CD4-positive, alpha-beta T cell (primary cell): ENCODE measurements at regions not wholly inside any gene's neighbourhood (a gene's known extent, or its start where the extent isn't known, plus 50 kb on each side); places are given as distances from the start of the nearest gene placed in this dataset.

Experiments used
- ATAC-seq: fragments of 200-7000 bp; cut with Tn5 transposase; one replicate; pipeline ENCODE4 v1.10.0; 2022; ENCODE audit warnings: mild to moderate bottlenecking; ENCODE audit not compliant: poor library complexity
- CTCF ChIA-PET: fragments of 350-600 bp; sonication (Branson Sonifier 250); formaldehyde crosslinking; loops from one replicate; lab custom pipeline; 2021; ENCODE audit warnings: antibody characterized with exemption, inconsistent platforms; lab: Charles Lee
- POLR2A ChIA-PET: fragments of 350-600 bp; sonication (Branson Sonifier 250); formaldehyde crosslinking; loops from one replicate; lab custom pipeline; 2021; ENCODE audit warnings: antibody characterized with exemption, inconsistent platforms; lab: Charles Lee
- DNase-seq, 14 experiments: peaks; one replicate each; pipeline ENCODE4 v3.0.0-alpha.2; 2013 to 2020; ENCODE audit warnings: mixed read lengths in 2 of 14
- H3K27ac ChIP-seq, 2 donors: one replicate each; pipeline versions ENCODE4 v1.5.1 to v1.7.0; 2013; ENCODE audit warnings: low read length in 2 of 2, low read depth in 1 of 2, mild to moderate bottlenecking in 1 of 2
- H3K27me3 ChIP-seq, 2 experiments: 1 replicate in 1 of 2; 2 replicates in 1 of 2; pipeline versions ENCODE4 v1.6.1 to v1.7.0; 2013; ENCODE audit warnings: low read length in 2 of 2, control low read depth in 1 of 2, mild to moderate bottlenecking in 1 of 2, moderate library complexity in 1 of 2; ENCODE audit not compliant: insufficient read depth in 2 of 2, control insufficient read depth in 1 of 2
- H3K36me3 ChIP-seq: one replicate; pipeline ENCODE4 v1.6.1; 2013; ENCODE audit warnings: low read length, control low read depth; ENCODE audit not compliant: insufficient read depth
- H3K4me1 ChIP-seq: one replicate; pipeline ENCODE4 v1.6.1; 2013; ENCODE audit warnings: low read length, control low read depth; ENCODE audit not compliant: insufficient read depth
- H3K4me3 ChIP-seq: one replicate; pipeline ENCODE4 v1.5.1; 2013; ENCODE audit warnings: mild to moderate bottlenecking, low read length, moderate library complexity
- H3K9me3 ChIP-seq, 2 experiments: 1 replicate in 1 of 2; 2 replicates in 1 of 2; pipeline versions ENCODE4 v1.6.1 to v1.7.0; 2013; ENCODE audit warnings: low read length in 2 of 2, mild to moderate bottlenecking in 2 of 2, control low read depth in 1 of 2, moderate library complexity in 1 of 2; ENCODE audit not compliant: control insufficient read depth in 1 of 2, insufficient read depth in 1 of 2
- H3K27ac Mint-ChIP-seq: one replicate; pipeline ENCODE4 v1.8.0; 2020; ENCODE audit warnings: mixed read lengths
- H3K27me3 Mint-ChIP-seq: one replicate; pipeline ENCODE4 v1.8.0; 2021; ENCODE audit warnings: mixed read lengths
- H3K36me3 Mint-ChIP-seq: one replicate; pipeline ENCODE4 v1.8.0; 2021; ENCODE audit warnings: low read depth, mixed read lengths
- H3K4me1 Mint-ChIP-seq: one replicate; pipeline ENCODE4 v1.8.0; 2021; ENCODE audit warnings: low read depth, mixed read lengths
- H3K4me3 Mint-ChIP-seq: one replicate; pipeline ENCODE4 v1.8.0; 2020; ENCODE audit warnings: mild to moderate bottlenecking, mixed read lengths
- H3K9me3 Mint-ChIP-seq: one replicate; pipeline ENCODE4 v1.8.0; 2020; ENCODE audit warnings: mixed read lengths
- CTCF ChIP-seq: fragments of 200-600 bp; IDR thresholded peaks from one replicate; pipeline ENCODE4 v1.8.0; 2022; ENCODE audit warnings: antibody characterized with exemption, mild to moderate bottlenecking
- intact Hi-C, 2 experiments: fragments of 100-400 bp; cut with DNase I in 1 of 2; cut with micrococcal nuclease in 1 of 2; formaldehyde crosslinking; loops; one replicate each; pipeline versions ENCODE4 v1.15.1 to v1.9.0; 2023 to 2025; cut with DNase I, micrococcal nuclease

GRCh38 chr3:174720717-174721116 is 138.4 kb upstream of the NAALADL2 start:
- Histone ChIP-seq H3K4me1 (no peaks in the 10 kb centered on the region), H3K36me3 (no peaks in the 10 kb centered on the region), H3K4me3 (no peak overlapping the region), H3K9me3 (peaks cover 0 to 7% of the 10 kb centered on the region in 2 experiments), H3K27me3 (no peaks in the 10 kb centered on the region), H3K27ac (no peak overlapping the region)
- no peak overlapping the region for H3K4me3 Mint-ChIP-seq
- ChIA-PET CTCF (no interaction called here), POLR2A (no interaction called here)
- ATAC-seq, result no peak
- DNase-seq, result no peak
- no peaks in the 10 kb centered on the region for H3K27me3 Mint-ChIP-seq
- TF ChIP-seq CTCF, result no peak
- intact Hi-C loops, result no loop called here
- H3K4me1 Mint-ChIP-seq, result no peaks in the 10 kb centered on the region
- H3K27ac Mint-ChIP-seq, result no peak overlapping the region
- H3K9me3 Mint-ChIP-seq, result no peaks in the 10 kb centered on the region
- no peaks in the 10 kb centered on the region for H3K36me3 Mint-ChIP-seq

GRCh38 chr3:174725303-174725702 is 133.8 kb upstream of the NAALADL2 start:
- intact Hi-C loops, result no loop called here
- no peaks in the 10 kb centered on the region for H3K4me1 Mint-ChIP-seq
- no peak for TF ChIP-seq CTCF
- no peaks in the 10 kb centered on the region for H3K27me3 Mint-ChIP-seq
- Histone ChIP-seq H3K9me3 (peaks cover 7% of the 10 kb centered on the region in 2 experiments), H3K4me3 (no peak overlapping the region), H3K36me3 (no peaks in the 10 kb centered on the region), H3K27ac (no peak overlapping the region), H3K27me3 (no peaks in the 10 kb centered on the region), H3K4me1 (no peaks in the 10 kb centered on the region)
- H3K27ac Mint-ChIP-seq, result no peak overlapping the region
- CTCF ChIA-PET, result no interaction called here
- POLR2A ChIA-PET, result no interaction called here
- ATAC-seq, result no peak
- peaks cover 4% of the 10 kb centered on the region for H3K9me3 Mint-ChIP-seq
- no peaks in the 10 kb centered on the region for H3K36me3 Mint-ChIP-seq
- DNase-seq, result no peak
- H3K4me3 Mint-ChIP-seq, result no peak overlapping the region

- H3K4me3 Mint-ChIP-seq, result no peak overlapping the region
- H3K4me3 ChIP-seq, result no peak overlapping the region
- no peak overlapping the region for H3K27ac Mint-ChIP-seq
- DNase-seq (no peak), ATAC-seq (no peak)
- H3K27ac ChIP-seq, result no peak overlapping the region
- TF ChIP-seq CTCF, result no peak
- no peaks in the 10 kb centered on the region for H3K27me3 Mint-ChIP-seq
- H3K27me3 ChIP-seq, result no peaks in the 10 kb centered on the region
- intact Hi-C loops, result loop anchor here in 1 of 2 experiments (5.0 kb wide), 1 partner anchor 206 kb away; no protein-coding TSS in a partner anchor
- H3K9me3 ChIP-seq, result peaks cover 0 to 14% of the 10 kb centered on the region in 2 experiments
- H3K9me3 Mint-ChIP-seq, result peaks cover 3% of the 10 kb centered on the region
- ChIA-PET POLR2A (no interaction called here), CTCF (no interaction called here)
- no peaks in the 10 kb centered on the region for H3K4me1 Mint-ChIP-seq
- H3K36me3 ChIP-seq, result no peaks in the 10 kb centered on the region
- H3K36me3 Mint-ChIP-seq, result no peaks in the 10 kb centered on the region
- H3K4me1 ChIP-seq, result no peaks in the 10 kb centered on the region
Observed at GRCh38 chr3:174737966-174738365, 121.2 kb upstream of the NAALADL2 start.
